Left ventricle myocardium superior (tissue), 1 donor: ENCODE measurements at regions not wholly inside any gene's neighbourhood (a gene's known extent, or its start where the extent isn't known, plus 50 kb on each side); places are given as distances from the start of the nearest gene placed in this dataset.

ENCODE experiments used
- ATAC-seq: fragments of 200-7000 bp; cut with Tn5 transposase; one replicate; pipeline ENCODE4 v1.9.1; 2020; ENCODE audit warnings: mild to moderate bottlenecking, moderate library complexity
- DNase-seq: peaks from one replicate; pipeline ENCODE4 v3.0.0-alpha.2; 2020
- intact Hi-C: fragments of 100-400 bp; cut with micrococcal nuclease; formaldehyde crosslinking; loops from one replicate; pipeline ENCODE4 v1.11.0; 2022
- donor health status: DM: no; HTN: yes; CAD: no; lungs with severe emphysema.

DNA sequence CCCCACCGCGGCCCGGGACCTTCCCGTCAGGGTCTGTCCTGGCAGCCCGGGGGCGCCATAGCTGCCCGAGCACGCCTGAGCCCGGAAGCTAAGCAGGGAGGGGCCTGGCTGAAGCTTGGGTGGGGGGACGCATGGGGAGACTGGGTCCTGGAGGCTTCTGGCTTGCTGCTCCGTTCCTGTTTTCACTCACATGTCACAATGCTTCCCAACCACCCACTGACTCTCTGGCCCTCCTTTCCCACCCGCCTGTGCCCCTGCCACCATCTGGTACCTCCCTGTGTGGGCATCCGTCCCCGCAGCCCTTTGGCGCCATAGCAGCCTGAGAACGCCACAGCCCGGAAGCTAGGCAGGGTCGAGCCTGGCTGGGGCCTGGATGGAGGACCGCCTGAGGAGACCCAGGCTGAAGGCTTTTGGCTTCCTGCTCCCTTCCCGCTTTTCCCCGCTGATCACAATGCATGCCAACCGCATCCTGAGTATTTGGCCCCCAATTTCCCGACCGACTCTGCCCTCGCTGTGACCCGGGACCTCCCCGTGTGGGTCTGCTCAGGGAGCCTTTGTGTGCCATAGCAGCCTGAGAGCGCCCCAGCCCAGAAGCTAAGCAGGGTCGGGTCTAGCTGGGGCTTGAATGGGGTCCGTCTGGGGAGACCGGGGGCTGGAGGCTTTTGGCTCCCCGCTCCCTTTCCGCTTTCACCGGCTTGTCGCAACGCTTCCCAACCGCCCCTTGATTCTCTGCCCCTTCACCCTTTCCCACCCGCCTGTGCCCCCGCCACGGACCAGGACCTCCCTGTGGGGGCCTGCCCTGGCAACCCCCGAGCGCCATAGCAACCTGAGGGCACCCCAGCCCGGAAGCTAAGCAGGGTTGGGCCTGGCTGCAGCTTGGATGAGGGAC, 2290.1 kb downstream of the TP53TG3F start:
- ATAC-seq (no peak), DNase-seq (no peak)
- intact Hi-C loops: no loop called here

DNA sequence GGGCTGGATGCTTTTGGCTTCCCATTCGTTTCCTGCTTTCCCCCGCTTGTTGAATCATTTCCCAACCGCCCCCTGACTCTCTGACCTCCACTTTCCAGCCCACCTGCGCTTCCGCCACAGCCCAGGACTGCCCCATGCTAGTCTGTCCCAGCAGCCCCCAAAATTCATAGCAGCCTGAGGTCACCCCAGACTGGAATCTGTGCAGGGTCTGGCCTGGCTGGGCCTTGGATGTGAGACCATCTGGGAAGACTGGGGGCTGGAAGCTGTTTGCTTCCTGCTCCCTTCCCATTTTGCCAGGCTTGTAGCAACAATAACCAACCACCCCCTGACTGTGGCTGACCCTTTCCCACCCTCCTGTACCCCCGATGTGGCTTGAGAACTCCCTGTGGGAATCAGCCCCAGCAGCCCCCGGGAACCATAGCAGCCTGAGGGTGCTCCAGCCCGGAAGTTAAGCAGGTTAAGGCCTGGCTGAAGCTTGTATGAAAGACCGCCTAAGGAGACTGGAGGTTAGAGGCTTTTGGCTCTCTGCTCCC, 2290.8 kb downstream of the TP53TG3F start:
- intact Hi-C loops: no loop called here

DNA sequence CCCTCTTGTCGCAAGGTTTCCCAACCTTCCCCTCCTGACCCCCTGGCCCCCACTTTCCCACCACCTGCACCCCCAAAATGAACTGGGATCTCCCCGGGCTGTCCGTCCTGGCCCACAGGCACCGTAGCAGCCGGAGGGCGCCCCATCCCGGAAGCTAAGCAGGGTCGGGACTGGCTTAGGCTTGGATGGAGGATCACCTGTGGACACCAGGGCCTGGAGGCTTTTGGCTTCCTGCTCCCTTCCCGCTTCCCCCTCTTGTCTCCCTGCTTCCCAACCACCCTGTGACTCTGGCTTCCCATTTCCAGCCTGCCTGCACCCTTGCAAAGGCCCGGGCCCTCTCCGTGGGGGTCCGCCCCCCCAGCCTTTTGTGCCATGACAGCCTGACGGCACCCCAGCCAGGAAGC, 2291.3 kb downstream of the TP53TG3F start:
- intact Hi-C loops: no loop called here
- ATAC-seq (no peak), DNase-seq (no peak)

More for the DNA sequence above, 2290.8 kb downstream of the TP53TG3F start:
- ATAC-seq: no peak
- no peak for DNase-seq

DNA sequence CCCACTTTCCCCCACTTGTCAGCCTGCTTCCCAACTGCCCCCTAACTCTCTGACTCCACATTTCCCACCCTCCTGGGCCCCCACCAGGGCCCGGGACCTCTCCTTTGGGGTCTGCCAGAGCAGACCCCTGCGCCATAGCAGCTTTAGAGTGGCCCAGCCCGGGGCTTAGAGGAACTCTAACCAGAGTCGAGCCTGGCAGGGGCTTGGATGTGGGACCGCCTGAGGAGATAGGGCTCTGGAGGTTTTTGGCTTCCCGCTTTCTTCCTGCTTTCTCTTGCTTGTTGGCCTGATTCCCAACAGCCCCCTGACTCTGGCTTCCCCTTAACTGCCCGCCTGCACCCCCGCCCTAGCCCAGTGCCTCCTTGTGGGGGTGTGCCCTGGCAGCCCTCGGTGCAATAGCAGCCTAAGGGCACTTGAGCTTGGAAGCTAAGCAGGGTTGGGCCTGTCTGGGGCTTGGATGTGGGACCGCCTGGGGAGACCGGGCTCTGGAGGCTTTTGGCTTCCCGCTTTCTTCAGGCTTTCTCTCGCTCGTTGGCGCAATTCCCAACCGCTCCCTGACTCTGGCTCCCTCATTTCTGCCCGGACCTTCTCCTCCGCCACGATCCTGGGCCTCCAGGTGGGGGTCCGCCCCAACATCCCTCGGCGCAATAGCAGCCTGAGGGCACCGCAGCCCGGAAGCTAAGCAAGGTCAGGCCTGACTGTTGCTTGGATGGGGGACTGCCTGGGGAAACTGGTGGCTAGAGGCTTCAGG, 2292.0 kb downstream of the TP53TG3F start:
- intact Hi-C loops: no loop called here
- ATAC-seq (no peak), DNase-seq (peak; percentile 13)

DNA sequence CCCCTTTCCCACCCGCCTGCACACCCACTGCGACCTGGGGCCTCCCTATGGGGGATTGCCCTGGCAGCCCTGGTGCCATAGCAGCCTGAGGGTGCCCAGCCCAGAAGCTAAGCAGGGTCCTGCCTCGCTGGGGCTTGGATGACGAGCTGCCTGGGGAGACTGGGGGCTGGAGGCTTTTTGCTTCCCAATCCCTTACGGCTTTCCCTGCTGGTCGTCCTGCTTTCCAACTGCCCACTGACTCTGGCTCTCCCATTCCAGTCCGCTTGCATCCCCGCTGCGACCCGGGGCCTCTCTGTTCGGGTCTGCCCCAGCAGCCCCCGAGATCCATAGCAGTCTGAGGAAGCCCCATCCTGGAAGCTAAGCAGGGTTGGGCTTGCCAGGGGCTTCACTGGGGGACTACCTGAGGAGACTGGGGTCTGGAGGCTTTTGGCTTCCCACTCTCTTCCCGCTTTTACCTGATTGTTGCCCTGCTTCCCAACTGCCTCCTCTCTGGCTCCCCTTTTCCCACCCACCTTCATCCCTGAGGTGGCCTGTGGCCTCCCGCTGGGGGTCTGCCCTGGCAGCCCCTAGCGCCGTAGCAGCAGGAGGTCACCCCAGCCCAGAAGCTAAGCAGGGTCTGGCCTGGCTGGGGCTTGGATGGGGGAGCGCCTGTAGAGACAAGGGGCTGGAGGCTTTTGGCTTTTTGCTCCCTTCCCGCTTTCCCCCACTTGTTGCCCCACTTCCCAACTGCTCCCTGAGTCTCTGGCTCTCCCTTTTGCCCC, 2292.8 kb downstream of the TP53TG3F start:
- intact Hi-C loops: no loop called here
- DNase-seq: no peak
- no peak for ATAC-seq

DNA sequence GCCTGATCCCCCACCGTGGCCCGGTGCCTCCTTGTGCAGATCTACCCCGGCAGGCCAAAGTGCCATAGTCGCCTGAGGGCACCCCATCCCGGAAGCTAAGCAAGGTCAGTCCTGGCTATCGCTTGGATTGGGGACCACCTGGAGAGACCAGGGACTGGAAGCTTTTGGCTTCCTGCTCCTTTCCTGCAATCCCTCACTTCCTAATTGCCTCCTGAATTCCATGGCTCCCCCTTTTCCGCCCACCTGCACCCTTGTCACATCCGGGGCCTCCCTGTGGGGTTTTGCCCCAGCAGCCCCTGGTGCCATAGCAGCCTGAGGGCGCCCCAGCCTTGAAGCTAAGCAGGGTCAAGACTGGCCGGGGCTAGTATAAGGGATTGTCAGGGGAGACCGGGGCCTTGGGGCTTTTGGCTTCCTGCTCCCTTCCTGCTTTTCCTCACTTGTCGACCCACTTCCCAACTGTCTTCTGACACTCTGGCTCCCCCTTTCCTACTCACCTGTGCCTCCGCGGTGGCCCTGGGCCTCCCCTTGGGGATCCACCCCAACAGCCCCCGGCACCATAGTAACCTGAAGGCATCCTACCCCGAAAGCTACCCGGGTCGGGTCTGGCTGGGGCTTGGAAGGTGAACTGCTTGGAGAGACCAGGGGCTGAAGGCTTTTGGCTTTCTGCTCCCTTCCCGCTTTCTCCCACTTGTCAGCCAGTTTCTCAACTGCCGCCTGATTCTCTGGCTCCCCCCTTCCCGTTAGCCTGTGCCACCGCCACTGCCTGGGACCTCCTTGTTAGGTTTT, 2293.6 kb downstream of the TP53TG3F start:
- ATAC-seq: no peak
- intact Hi-C loops: no loop called here
- no peak for DNase-seq

DNA sequence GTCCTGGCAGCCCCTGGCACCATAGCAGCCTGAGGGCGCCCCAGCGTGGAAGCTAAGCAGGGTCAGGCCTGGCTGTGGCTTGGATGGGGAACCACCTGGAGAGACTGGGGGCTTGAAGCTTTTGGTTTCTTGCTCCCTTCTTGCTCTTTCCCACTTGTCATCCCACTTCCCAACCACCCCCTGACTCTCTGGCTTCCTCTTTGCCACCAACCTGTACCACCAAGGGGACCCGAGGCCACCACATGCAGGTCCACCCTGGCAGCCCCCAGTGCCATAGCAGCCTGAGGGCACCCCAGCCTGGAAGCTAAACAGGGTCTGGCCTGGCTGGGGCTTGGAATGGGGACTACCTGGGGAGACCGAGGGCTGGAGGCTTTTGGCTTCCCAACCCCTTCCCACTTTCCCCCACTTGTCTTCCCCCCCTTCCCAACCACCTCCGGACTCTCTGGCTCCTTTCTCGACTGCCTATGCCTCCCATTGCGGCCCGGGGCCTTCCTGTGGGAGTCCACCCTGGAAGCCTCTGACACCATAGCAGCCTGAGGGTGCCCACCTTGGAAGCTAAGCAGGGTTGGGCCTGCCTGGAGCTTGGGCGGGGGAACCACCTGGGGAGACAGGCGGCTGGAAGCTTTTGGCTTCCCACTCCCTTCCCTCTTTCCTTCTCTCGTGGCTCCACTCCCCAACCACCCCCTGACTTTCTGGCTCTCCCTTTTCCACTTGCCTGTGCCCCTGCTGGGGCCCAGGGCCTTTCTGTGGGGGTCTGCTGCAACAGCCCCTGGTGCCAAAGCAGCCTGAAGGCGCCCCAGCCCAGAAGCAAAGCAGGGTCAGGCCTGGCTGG, 2294.4 kb downstream of the TP53TG3F start:
- ATAC-seq (no peak), DNase-seq (peak; percentile 15)
- intact Hi-C loops: no loop called here

DNA sequence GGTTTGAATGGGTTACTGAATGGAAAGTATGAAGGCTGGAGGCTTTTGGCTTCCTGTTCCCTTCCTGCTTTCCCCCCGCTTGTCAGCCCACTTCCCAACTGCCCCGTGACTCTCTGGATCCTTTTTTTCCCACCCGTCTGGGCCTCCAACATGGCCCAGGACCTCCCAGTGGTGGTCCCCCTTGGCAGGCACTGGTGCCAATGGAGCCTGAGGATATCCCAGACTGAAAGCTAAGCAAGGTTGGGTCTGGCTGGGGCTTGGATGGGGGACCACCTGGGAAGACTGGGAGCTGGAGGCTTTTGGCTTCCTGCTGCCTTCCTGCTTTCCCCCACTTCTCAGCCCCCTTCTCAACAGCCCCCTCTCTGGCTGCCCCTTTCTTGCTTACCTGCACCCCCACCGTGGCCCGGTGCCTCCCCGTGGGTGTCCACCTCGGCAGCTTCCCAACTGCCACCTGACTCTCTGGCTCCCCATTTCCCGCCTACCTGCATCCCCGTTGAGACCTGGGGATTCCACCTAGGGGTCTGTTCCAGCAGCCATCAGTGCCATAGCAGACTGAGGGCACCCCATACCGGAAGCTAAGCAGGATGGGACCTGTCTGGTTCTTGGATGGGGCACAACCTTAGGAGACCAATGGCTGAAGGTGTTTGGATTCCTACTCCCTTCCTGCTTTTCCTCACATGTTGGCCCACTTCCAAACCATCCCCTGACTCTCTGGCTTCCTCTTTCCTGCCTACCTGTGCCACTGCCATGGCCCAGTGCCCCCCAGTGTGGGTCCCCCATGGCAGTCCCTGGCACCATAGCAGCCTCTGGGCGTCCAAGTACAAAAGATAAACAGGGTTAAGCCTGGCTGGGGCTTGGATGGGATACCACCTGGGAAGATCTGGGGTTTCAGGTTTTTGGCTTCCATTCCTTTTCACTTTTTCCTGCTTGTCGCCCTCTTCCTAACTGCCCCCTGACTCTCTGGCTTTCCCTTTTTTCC, 2295.3 kb downstream of the TP53TG3F start:
- ATAC-seq (no peak), DNase-seq (peak; percentile 17)
- intact Hi-C loops: no loop called here

DNA sequence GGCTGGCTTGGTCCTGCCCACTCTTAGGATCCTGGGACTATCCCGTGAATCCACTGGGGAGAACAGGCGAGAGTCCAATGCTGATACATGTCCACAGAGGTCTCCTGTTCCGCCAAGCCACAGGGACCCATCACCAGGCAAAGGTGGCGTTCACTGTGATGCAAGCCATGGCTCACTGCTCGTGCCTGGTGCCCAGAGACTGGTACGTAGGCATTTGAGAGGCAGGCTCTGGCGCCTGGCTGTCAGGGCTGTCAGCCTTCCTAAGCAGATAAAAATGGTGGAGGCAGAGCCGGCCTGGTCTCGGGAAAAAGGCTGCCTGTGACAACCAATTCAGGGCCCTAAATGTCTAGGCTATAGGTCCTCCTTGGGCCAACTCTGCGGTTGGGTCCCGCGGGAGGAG, 2329.0 kb downstream of the TP53TG3F start:
- no peak for DNase-seq
- intact Hi-C loops: no loop called here
- no peak for ATAC-seq

DNA sequence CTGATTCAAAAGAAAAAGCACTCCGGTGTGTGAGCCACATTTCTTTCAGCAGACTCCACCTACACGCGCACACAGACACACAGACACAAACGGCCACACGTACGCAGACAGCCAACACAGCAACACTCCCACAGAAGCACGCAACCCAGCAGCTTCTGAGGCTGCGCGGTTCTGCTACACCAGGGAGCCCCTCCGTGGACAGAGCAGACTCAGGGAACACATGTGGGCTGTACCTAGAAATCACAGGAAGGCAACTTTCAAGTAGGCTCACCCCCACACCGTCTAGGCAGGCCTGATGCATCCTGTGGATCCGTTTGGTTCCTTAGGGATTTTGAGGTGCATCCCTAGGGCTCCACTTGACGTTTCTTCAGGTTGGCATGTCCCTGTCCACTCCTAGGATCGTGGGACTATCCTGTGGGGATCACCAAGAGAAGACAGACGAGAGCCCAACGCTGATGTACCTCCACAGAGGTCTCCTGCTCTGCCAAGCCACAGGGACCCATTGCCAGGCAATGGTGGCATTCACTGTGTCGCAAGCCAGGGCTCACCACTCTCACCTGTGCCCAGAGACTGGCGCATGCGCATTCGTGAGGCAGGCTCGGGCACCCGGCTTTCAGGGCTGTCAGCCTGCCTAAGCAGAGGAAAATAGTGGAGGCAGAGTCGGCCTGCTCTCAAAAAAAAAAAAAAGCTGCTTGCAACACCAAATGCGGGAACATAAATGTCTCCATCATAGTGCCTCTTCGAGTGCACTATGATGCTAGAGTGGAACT, 2333.3 kb downstream of the TP53TG3F start:
- intact Hi-C loops: no loop called here
- DNase-seq (no peak), ATAC-seq (no peak)

DNA sequence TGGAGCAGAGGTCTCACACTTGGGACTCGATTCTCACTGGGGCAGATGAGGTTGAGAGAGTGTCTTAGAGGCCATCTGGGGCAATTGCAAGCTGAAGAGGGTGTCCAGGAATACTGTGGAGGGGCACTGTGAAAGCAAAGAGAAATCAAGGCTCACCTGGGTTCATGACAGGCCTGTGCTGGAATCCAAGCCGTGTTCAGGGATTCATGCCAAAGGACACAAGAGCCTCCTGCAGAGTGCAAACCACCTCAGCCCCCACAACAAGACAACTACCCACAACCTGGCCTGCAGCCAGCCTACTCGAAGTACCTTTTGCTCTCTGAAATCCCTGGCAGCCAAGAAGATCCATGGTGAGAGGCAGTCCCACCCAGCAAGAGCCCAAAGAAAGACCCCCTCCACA, 2334.2 kb downstream of the TP53TG3F start:
- ATAC-seq: no peak
- DNase-seq: no peak
- intact Hi-C loops: no loop called here

DNA sequence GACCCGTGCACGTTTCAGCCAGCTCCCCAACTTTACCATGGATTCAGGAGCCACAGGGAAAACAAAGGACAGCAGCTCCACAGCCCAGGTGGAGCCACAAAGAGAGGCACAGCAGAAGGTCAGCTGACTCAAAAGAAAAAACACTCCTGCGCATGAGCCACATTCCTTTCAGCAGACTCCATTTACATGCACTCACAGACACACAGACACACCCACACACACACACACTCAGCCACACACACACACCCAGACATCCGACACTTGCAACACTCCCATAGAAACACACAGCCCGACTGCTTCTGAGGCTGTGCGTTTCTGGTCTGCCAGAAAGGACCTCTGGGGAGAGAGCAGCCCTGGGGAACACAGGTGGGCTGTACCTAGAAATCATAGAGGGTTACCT, 2335.5 kb downstream of the TP53TG3F start:
- intact Hi-C loops: no loop called here
- DNase-seq (no peak), ATAC-seq (no peak)

DNA sequence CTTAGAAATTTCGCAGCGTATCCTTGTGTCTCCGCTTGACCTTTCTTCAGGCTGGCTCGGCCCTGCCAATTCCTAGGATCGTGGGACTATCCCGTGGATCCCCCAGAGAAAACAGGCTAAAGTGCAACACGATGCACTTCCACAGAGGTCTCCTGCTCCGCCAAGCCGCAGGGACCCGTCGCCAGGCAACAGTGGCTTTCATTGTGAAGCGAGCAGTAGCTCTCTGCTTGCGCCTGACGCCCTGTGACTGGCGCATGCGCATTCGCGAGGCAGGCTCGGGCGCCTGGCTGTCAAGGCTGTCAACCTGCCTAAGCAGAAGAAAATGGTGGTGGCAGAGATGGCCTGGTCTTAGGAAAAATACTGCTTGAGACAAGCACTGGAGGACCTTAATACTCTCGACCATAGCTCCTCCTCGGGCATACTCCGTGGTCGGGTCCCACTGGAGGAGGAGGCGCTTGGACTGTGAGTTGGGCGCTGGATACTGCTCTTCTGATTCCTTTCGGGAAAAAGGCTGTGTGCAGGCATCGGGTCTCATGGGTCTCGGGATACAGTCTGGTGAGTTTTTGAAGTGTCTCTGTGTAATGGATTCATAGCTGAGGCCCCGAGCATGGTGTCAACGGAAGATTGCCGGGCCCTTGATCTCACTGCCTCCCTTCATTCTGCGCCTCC, 2336.1 kb downstream of the TP53TG3F start:
- ATAC-seq (peak; percentile 30), DNase-seq (peak; percentile 37)
- intact Hi-C loops: no loop called here

DNA sequence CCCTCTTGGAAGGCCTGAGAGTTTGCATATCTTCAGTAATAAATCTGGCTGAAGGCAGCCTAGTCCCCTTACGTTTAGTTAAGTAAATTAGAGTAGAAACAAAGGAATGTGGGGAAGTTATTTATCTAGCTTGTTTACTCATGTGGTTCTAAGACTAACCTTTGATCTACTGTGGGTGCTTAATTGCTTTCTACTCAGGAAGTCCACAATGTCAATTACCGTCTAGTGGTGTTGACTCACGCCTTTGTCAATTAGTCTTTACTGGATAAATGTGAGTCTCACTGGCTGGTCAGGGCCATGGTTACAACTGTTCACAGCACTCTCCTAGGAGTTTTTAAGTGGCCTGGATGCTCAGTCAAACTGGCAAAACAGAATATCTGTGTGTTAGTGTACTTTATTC, 2338.4 kb downstream of the TP53TG3F start:
- ATAC-seq: no peak

DNA sequence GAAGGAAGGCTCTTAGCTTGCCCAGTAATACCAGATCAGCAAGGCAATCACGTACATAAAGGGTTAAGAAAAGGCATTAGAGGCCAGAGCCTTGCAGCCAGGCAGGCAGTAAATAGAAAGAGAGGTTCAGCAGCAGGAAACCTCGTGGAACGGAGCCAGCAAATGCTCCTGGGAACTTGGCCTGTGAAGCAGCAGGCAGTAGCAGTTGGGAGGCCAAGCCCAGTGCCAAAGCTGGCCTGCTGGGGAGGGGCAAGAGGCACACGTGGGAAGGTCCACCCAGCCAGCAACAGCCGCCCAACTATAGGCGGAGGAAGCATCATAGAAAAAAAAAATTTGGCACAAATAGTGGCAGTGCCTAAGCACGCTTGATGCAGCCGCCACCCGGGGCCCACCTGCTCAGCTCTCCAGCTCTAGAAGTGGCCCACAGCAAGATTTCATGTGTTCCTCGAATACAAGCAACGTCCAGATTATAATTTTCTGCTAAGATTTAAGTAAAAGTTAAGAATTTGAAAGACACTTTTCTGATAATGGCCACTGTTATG, 2339.5 kb downstream of the TP53TG3F start:
- ATAC-seq: peak; percentile 98
- intact Hi-C loops: no loop called here
- peak; percentile 84 for DNase-seq

More for the DNA sequence above, 2338.4 kb downstream of the TP53TG3F start:
- no peak for DNase-seq
- intact Hi-C loops: no loop called here
